SH-SY5Y (cell line): ENCODE measurements at regions not wholly inside any gene's neighbourhood (a gene's known extent, or its start where the extent isn't known, plus 50 kb on each side); places are given as distances from the start of the nearest gene placed in this dataset.

Experiments used
- GATA2 ChIP-seq: IDR thresholded peaks from 2 replicates; pipeline ENCODE4 v1.6.1; 2011; ENCODE audit warnings: mild to moderate bottlenecking, low read depth, low read length
- GATA3 ChIP-seq: IDR thresholded peaks from 2 replicates; pipeline ENCODE4 v1.6.1; 2011; ENCODE audit warnings: low read depth, mild to moderate bottlenecking, low read length, moderate library complexity

DNA sequence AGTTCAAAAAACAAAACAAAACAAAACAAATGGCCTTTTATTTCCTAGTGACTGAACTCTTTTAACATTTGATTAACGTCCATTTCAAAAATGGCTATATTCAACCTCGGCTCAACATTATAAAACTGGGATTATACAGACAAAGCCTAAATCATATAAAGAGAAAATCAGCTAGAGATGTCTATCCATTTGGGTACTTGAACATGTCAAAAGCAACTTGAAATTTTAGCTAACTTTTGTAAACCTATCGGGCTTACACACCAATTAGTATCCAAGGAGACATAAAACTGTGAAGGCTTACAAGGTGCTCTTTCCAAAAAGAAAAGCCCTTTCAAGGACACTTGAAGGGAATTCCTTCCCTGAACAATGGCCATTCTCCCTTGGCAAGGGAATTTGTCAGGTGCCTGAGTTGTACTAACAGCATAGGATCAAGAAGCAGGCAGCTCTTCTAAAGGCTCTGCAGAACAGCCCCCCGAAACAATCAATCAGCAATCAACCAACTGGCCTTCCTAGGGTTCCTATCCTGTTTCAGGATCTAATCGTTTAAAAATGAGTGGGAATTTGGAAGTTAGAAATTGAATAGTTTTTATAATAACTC lies 633.7 kb upstream of the HTR2C start:
- no peak for TF ChIP-seq GATA2
- no peak for TF ChIP-seq GATA3
